GM19023 (cell line): ENCODE measurements at regions not wholly inside any gene's neighbourhood (a gene's known extent, or its start where the extent isn't known, plus 50 kb on each side); places are given as distances from the start of the nearest gene placed in this dataset.
"Not testable (repeated sequence)": the region's sequence is repeated elsewhere in the genome, so short reads cannot be mapped to it uniquely, and the experiment has no call there.

Experiments used
- ATAC-seq: cut with Tn5 transposase; IDR thresholded peaks from one replicate; pipeline ENCODE4 v1.9.1; 2021; ENCODE audit warnings: mild to moderate bottlenecking, moderate library complexity; ENCODE audit not compliant: unreplicated experiment

DNA sequence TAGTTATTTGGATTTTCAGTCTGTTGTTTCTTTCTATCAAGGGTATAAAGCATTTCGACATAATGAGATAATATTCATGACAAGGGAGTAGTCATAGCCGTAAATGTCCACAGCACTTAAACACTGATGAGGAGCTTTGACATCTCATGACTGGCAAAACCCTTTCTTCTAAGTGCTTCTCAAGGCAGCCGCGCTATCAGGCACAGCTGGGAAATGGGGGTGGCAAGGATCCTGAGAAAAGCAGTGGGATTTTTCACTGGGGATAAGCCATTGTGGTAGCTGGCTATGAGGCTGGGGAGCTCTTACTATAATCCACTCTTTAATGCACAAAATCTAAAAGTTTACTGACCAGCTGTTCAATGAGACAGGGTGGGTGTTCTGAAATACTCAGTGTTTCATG lies 493.2 kb upstream of the KLF6 start:
- no peak for ATAC-seq

DNA sequence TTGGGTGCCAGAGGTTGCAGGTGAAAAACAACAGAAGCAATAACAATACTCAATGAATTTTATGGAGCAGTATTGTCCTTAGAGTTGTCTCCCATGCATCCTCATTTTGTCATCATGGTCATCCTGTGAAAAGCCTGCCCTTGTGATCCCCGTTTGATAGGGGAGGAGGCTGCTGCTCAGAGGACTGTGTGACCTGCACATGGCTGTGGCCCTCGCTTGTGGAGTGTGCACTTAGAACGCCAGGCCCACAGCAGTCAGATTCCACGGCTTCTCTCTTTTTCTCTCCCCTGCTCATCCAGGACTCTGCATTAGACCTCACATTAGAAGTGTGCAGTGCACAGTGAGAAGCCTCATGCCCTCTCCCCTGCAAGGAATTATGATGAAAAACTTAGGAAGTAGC lies 491.1 kb upstream of the KLF6 start:
- ATAC-seq = no peak

DNA sequence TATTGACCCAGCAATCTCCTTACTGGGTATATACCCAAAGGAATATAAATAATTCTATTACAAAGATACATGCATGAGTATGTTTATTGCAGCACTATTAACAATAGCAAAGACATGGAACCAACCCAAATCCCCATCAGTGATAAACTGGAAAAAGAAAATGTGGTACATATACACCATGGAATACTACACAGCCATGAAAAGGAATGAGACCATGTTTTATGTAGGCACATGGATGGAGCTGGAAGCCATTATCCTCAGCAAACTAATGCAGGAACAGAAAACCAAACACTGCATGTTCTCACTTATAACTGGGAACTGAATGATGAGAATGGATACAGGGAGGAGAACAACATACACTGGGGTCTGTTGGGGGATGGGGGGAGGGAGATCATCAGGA lies 489.7 kb upstream of the KLF6 start:
- not testable (repeated sequence) for ATAC-seq

DNA sequence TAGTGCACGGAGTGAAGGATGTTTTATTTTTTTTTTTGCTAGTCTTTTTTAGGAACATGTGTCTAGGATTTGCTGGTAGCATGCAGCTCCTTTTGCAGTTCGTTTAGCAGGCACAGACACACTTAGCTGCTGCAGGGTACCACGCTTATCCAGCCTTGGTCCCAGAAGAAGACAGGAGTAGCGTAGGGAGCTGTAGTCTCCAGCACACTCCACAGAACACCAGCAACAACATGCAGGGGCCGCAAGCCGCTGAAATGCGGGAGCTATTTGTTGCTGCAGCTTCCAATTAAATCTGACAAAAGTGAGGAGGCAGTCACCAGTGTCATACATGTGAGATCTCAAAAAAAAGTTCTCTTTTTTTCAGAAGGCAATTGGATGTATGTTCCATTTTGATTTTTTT lies 486.2 kb upstream of the KLF6 start:
- ATAC-seq = no peak

DNA sequence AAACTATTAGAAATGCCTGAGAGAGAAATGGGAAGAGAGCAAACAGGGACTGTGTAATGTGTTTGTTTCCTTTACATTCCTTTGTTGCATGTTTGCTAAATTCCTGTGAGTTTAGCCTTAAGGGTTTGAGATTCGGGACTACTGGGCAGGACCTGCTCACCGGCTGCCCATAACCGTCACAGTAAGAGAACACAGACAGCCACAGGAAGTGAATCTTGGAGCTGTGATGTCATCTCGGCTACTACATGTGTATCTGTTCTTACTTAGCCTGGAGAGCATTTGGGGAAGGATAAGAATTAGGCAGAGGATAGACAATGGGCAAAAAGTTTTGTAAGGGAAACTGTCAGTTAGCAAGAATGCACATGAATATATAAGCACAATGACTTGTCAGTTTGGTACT lies 485.1 kb upstream of the KLF6 start:
- no peak for ATAC-seq

DNA sequence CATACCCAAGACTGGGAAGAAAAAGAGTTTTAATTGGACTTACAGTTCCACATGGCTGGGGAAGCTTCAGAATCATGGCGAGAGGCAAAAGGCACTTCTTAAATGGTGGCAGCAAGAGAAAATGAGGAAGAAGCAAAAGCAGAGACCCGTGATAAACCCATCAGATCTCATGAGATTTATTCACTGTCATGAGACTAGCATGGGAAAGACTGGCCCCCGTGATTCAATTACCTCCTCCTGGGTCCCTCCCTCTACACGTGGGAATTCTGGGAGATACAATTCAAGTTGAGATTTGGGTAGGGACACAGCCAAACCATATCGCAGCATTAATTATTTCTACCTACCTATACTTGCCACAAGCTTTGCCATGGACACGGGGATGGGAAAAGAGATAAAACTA lies 483.5 kb upstream of the KLF6 start:
- ATAC-seq = not testable (repeated sequence)

DNA sequence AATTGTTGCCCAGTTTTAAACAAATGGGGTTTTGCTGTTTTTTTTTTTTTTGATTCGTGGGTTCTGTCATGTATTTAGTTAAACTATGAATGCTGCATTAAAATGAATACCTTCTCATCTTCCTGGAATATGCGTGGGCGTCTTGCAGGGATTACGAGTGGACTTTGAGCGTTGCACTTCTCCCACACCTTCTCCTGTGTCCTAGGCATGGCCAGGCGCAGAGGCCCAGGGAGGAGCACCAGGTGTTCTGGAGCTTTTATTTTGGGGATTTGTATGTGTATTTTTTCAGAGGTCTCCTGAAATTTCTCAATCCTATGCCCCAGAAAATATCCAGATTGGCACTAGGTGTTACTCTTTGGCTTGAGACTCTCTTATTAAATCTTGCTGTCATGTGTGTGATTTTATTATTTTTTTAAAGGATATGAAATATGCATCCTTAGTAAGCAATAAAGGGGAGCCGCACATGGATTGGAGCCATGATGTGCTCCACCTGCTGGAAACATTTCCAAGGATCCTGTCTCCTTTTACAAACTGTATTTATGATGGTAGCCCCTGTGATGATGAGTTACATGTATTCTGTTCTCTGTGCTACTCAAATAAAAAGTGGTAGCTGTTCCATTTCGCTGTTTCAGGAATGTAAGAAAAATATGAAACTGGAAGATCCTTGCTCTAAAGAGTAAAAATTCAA lies 482.2 kb upstream of the KLF6 start:
- ATAC-seq = no peak

DNA sequence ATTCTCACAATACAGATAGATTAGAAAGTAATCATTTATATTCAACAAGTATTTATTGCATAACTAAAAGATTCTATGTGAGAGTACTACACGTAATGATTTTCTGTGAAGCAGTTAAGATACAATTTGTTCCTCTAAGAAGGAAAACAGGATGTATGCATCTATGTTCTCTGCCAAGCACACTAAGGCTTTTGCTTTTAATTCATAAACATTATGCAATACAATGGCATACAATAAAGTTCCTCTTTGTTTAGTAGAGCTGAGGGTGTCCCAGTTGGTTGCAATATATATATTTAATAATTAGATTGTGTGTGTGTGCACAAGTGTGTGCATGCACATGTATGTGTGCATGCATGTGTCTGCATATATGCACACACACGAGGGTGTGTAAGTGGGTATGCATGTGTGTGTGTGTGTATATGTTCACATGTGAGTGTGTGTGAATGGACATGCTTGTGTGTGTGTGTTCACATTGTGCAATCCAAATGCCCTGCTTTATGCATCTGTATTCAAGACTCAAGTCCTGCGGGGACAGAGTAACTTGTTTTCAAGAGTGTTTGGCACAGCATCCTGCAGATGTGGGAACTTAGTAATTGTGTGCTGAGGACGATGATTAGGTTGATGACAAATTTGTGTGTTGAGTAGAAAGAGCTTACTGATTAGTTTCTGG lies 481.5 kb upstream of the KLF6 start:
- no peak for ATAC-seq

DNA sequence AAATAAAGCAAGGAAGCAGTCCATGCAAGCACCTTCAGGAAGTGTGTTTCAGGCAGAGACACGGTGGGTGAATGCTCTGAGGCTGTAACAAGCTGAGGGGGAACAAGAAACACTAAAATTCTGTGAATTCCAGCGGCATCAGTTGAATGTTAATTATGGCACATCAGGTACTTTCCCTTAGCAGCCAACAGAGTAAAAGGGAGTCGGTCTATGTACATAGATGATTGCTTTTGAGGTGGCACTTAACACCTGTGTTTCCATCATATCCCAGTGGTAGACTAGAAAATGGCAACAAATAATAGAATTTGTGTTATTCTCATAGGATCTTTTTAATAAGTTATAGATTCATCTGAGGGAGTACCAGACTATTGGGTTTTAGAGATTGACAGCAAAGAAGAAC lies 481.0 kb upstream of the KLF6 start:
- no peak for ATAC-seq

DNA sequence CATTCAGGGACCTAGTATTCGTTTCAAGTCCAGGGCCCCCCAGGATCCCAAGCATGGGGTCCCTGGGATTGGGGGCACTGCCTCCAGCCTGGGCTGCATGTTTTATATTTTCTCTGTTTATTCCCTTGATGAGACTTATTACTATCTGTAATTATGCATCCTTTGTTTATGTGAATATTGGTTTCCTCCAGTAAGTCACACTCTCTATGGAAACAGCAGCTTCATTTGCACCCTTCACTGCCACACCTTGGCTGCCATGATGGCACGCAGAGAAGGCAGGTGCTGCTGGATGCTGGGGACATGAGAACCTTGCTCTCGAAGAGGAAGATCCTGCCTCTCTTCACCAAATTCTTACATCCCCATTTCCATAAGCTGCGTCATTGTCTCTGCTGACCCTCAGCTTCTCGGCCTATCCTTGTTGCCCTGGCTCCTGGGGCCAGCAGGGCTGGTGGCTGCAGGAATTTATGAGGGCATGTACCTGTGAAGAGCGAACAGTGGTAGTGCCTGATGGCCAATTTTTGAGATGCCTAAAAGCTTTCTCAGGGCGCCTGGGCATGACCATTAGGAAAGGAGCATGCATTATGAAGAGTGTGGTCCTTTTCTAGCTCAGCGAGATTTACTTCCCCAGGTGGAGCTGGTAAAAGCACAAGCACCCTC lies 479.3 kb upstream of the KLF6 start:
- no peak for ATAC-seq

DNA sequence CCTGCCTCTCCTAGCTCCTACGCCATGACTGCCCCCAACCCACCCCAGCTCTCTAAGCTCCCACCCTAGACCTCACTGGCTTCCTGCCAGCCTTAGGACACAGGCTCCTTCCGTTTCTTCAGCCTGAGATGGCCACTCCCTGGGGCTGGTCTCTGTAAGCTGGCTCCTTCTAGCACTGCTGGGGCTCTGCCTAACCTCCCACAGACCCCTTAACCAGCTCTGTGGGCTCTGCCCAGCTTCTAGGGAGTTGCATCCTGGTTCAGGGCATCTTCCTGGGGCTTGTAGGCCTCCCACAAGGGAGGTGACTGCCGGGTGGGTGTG lies 478.6 kb upstream of the KLF6 start:
- no peak for ATAC-seq

DNA sequence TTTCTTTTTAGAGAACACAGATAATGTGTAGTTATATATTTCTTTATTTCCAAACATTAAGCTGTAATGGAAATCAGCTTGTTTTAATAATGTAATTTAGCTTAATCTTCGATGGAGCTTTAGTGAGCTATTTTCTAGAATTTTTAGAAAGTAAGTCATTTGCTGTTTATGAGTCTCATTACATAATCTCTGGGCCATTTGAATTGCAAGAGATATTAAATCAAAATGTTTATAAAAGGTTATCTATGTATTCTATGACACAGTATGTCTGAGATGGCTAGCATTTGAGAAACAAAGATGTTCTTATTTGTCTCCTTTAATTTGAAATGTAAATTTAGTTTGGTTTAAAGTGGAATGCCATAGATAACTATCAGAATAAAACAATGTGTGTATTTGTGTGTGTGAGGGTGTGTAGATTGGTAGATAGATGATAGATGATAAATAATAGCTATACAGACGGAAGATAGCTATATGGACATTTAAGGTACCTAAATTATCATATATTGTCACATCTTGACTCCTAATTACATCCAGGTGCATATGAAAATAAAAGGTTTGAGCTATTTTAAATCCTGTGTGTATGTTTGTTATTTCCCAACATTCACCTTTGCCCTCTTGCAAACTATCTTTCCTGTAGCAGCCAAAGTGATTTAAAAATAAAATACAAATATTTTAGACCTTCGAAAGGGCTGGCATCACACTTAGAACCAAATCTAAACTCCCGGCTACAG lies 478.0 kb upstream of the KLF6 start:
- ATAC-seq = no peak

DNA sequence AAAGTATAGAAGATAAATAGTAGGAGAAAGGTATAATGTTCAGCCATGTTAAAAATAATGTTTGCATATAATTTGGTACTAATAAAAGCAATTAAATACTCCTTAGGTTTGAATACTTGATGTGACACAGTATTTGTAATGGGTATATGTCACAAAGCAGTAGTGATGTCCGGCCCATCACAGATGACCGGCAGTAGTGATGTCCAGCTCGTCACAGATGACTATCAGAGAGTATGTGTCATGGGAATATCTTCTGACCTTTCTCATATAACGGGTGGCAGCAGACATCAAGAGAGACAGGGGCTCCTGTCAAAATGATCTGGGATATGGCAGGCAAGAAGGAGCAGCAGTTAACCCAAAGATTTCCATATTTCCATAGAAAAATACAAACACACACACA lies 477.4 kb upstream of the KLF6 start:
- no peak for ATAC-seq

DNA sequence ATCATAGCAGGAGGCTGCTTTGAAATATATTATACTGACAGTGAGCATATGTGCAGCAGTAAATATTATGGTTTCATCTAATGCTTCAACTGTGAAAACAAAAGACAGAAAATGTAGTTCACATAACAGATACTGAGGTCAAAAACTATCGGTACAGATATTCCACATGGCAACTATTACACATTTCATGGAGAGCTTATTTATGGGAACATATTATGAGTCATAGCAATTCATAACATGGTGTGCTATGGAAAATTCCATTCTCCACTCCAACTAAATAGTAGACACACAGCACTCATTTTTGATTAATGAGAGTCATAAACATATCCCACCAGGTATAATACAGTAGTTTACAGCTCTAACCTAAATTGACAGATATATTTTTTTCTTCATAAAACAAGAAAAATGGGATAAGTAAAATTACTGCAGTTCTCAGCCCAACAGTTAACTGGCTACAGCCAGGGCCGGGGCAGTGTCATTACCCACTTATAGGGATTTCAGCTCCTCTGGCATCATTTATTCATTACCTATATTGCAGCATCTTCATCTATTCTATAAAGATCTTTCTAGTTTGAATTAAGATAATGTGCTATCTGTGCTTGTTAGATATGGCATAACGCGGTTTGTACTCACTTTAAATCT lies 475.6 kb upstream of the KLF6 start:
- no peak for ATAC-seq

DNA sequence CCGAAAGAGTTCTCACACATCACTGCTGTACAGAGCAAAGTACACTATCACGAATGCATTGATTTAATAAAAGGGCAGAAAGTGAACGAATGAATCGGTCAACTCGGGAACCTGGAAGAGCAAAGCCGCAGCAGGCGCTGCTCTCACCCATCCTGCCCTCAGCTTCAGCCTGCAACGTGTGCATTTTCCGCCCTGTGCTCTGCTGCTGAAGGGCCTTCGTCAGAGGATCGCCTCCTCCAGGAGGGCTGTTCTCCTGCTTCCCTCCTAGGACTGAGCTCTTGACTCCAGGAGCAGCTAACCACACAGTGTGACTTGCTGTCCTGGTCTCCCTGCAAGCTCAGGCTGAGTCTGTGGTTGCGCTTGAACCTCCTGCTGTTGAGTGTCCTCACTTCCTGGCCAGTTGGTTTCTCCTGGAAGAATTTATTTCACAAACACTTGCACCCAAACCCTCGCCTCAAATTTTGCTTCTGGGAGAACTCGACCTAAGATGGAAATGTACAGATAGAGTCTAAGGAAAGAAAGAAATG lies 473.0 kb upstream of the KLF6 start:
- ATAC-seq = no peak

DNA sequence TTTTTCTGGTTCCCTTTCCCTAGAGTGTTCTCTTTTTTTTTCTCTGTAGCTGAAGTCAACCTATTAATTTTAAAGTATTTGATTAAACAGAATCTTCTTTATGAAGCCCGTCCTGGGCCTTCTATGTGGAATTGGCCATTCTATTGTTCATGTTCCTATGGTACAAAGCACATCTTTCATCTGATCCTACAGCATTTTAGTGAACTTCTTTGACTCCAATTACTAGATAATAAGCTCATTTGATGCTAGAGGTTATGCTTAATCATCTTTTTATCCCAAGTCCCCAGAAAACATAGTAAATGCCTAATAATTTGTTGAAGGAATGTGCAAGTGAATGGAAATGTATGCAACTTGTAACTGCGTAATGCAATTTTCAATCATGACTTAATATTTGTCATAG lies 472.0 kb upstream of the KLF6 start:
- no peak for ATAC-seq

DNA sequence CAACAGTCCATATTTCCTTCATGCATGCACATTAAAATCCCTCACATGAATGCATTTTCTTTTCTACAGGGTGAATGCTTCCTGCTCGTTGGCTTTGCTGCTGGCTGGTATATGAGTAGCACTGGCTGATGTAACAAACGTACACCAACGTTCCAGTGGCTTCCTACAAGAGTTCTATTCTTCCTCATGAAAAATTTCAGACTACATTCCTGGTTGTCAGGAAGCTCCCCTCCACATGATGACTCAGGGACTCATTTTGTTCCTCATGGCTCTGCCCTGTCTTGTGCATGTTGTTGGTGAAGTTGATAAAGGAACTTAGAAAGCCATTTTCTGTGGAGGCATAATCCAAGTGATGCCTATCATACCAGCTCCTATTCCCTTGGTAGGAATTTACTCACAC lies 470.7 kb upstream of the KLF6 start:
- ATAC-seq = no peak

DNA sequence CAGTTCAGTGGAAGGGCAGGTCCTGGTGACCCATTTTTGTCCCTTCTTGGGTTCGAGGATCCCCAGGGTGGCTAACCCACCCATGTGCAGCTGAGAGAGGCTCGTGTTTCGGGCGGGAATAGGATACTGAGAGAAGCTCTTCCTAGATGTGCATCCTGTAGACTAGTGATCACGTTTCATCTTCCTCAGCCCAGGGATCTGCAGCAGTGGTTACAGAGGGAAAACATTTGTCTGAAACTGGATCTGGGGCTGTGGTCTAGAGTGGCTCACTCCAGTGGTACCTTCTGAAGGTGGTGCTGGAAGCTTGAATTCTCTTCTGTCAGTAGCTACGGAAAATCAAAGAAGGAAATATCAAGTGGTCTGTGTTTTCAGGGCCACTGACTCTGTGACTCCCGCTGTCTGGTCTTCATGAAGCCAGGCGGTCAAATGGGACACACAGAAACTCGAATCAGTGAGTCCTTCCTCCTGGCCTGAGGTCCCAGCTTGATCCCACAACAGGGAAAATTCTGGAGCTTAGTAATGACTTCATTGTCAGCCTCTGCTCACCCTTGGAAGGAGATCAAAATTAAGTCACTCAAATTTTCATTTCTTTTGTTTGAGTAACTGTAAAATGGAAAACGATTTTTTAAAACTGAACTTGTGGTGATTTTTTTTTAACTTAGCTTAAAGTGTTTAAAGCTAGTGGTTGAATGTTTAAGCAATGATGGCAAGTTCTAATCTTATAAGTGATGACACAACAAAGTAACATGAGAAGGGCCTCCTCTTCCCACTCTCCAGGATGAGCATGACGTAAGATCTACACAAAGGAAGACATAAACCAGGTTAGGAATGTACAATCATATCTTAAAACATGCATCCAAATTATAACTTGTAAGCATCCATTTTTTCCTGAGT lies 469.3 kb upstream of the KLF6 start:
- no peak for ATAC-seq

DNA sequence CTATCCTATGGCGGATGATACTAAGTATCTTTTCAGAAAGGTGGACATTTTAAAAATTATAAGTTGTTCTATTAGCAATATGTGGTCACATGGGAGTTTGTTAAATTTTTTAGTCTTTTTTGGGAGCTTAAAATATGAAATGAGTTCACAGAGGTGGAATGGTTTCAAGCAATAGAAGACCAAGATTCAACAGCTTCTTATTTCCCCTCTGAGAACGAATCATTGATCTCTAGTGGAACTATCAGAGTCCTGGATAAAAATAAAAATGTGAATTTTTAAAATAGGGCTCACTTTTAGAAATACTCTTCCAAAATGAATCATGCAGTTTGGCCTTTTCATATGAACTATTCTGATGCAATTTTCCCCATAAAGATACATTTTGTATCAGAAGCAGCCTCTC lies 467.7 kb upstream of the KLF6 start:
- ATAC-seq = no peak

DNA sequence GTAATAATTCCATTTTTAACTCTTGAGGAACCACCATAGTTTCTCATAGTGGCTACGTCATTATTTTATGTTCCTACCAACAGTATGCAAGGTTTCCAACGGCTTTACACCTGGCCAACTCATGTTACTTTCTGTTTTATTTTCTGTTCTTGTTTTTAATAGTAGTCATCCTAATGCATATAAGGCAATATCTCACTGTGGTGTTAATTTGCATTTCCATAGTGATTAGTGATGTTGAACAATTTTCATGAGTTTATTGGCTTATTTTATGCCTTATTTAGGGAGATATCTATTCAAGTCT lies 465.5 kb upstream of the KLF6 start:
- no peak for ATAC-seq
